ENCODE measurements at regions not wholly inside any gene's neighbourhood (a gene's known extent, or its start where the extent isn't known, plus 50 kb on each side); places are given as distances from the start of the nearest gene placed in this dataset.

DNA sequence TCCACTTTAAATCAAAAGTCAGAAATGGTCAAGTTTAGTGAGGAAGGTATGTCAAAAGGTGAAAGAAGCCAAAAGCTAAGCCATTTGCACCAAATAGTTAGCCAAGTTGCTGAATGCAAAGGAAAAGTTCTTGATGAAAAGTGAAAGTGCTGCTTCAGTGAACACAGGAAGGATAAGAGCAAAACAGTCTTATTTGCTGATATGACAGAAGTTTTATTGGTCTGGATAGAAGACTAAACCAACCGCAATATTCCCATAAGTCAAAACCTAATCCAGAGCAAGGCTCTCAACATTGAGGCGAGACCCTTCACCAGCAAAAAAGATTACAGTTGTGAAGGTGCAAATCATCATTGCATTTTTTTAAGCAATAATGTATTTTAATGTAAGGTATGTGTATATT lies 496.5 kb upstream of the LRATD1 start:
- TF ChIP-seq TEAD4 (IDR thresholded peaks at IDR 0.05) (no peak), FOXM1 (IDR thresholded peaks at IDR 0.05; ENCODE audit: borderline replicate concordance, low read depth) (no peak), CEBPB (IDR thresholded peaks at IDR 0.05) (no peak), CREB1 (IDR thresholded peaks at IDR 0.05; ENCODE audit: low read depth) (no peak), TAF1 (IDR thresholded peaks at IDR 0.05; ENCODE audit: low read depth) (no peak), EP300 (IDR thresholded peaks at IDR 0.05; ENCODE audit: borderline replicate concordance) (no peak), RAD21 (IDR thresholded peaks at IDR 0.05; ENCODE audit: low read depth) (no peak), EGR1 (IDR thresholded peaks at IDR 0.05) (no peak), YY1 (IDR thresholded peaks at IDR 0.05; ENCODE audit: low read depth) (no peak), NFIC (IDR thresholded peaks at IDR 0.05) (no peak), TCF12 (IDR thresholded peaks at IDR 0.05; ENCODE audit: low read depth) (no peak)
- TF ChIP-seq, protein P1, sequence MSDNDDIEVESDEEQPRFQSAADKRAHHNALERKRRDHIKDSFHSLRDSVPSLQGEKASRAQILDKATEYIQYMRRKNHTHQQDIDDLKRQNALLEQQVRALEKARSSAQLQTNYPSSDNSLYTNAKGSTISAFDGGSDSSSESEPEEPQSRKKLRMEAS (IDR thresholded peaks at IDR 0.05) = no peak
- TF ChIP-seq, protein P2, sequence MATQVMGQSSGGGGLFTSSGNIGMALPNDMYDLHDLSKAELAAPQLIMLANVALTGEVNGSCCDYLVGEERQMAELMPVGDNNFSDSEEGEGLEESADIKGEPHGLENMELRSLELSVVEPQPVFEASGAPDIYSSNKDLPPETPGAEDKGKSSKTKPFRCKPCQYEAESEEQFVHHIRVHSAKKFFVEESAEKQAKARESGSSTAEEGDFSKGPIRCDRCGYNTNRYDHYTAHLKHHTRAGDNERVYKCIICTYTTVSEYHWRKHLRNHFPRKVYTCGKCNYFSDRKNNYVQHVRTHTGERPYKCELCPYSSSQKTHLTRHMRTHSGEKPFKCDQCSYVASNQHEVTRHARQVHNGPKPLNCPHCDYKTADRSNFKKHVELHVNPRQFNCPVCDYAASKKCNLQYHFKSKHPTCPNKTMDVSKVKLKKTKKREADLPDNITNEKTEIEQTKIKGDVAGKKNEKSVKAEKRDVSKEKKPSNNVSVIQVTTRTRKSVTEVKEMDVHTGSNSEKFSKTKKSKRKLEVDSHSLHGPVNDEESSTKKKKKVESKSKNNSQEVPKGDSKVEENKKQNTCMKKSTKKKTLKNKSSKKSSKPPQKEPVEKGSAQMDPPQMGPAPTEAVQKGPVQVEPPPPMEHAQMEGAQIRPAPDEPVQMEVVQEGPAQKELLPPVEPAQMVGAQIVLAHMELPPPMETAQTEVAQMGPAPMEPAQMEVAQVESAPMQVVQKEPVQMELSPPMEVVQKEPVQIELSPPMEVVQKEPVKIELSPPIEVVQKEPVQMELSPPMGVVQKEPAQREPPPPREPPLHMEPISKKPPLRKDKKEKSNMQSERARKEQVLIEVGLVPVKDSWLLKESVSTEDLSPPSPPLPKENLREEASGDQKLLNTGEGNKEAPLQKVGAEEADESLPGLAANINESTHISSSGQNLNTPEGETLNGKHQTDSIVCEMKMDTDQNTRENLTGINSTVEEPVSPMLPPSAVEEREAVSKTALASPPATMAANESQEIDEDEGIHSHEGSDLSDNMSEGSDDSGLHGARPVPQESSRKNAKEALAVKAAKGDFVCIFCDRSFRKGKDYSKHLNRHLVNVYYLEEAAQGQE (IDR thresholded peaks at IDR 0.05; ENCODE audit: low read depth) = no peak
- TF ChIP-seq, protein P3, sequence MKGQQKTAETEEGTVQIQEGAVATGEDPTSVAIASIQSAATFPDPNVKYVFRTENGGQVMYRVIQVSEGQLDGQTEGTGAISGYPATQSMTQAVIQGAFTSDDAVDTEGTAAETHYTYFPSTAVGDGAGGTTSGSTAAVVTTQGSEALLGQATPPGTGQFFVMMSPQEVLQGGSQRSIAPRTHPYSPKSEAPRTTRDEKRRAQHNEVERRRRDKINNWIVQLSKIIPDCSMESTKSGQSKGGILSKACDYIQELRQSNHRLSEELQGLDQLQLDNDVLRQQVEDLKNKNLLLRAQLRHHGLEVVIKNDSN (IDR thresholded peaks at IDR 0.05) = no peak

All from Ishikawa (cell line).